Trophoblast cell (in vitro differentiated cells and primary cell): ENCODE measurements at regions not wholly inside any gene's neighbourhood (a gene's known extent, or its start where the extent isn't known, plus 50 kb on each side); places are given as distances from the start of the nearest gene placed in this dataset.

Source experiments
- DNase-seq, 2 donors: peaks; one replicate each; pipeline ENCODE4 v3.0.0-alpha.2; 2016
- H2AFZ ChIP-seq: 2 replicates; pipeline ENCODE4 v1.6.1; 2013; ENCODE audit warnings: low read length, moderate library complexity, mild to moderate bottlenecking; ENCODE audit not compliant: insufficient read depth, poor library complexity
- H2AK5ac ChIP-seq: 2 replicates; pipeline ENCODE4 v1.6.1; 2013; ENCODE audit warnings: mild to moderate bottlenecking, low read length
- H2BK120ac ChIP-seq: 2 replicates; pipeline ENCODE4 v1.6.1; 2013; ENCODE audit warnings: low read length, mild to moderate bottlenecking, moderate library complexity; ENCODE audit not compliant: insufficient read depth, poor library complexity
- H2BK12ac ChIP-seq: 2 replicates; pipeline ENCODE4 v1.6.1; 2013; ENCODE audit warnings: mild to moderate bottlenecking, low read length, moderate library complexity
- H2BK5ac ChIP-seq: 2 replicates; pipeline ENCODE4 v1.6.1; 2013; ENCODE audit warnings: low read length, low read depth, moderate library complexity, mild to moderate bottlenecking; ENCODE audit not compliant: poor library complexity
- H3K14ac ChIP-seq: 2 replicates; pipeline ENCODE4 v1.6.1; 2013; ENCODE audit warnings: mild to moderate bottlenecking, low read length
- H3K18ac ChIP-seq: 2 replicates; pipeline ENCODE4 v1.6.1; 2013; ENCODE audit warnings: mild to moderate bottlenecking, low read length
- H3K23ac ChIP-seq: 2 replicates; pipeline ENCODE4 v1.6.1; 2013; ENCODE audit warnings: low read length
- H3K27ac ChIP-seq: 2 replicates; pipeline ENCODE4 v1.5.1; 2013; ENCODE audit warnings: low read depth, mild to moderate bottlenecking, inconsistent platforms, low read length, moderate library complexity
- H3K27me3 ChIP-seq: 2 replicates; pipeline ENCODE4 v1.6.1; 2013; ENCODE audit warnings: inconsistent platforms, mild to moderate bottlenecking, low read length, moderate library complexity; ENCODE audit not compliant: insufficient read depth
- H3K36me3 ChIP-seq, 2 experiments: 1 replicate in 1 of 2; 2 replicates in 1 of 2; pipeline ENCODE4 v1.6.1; 2013; ENCODE audit warnings: low read length in 2 of 2, mild to moderate bottlenecking in 2 of 2, moderate library complexity in 1 of 2; ENCODE audit not compliant: insufficient read depth in 2 of 2, control insufficient read depth in 1 of 2
- H3K4ac ChIP-seq: 2 replicates; pipeline ENCODE4 v1.6.1; 2013; ENCODE audit warnings: low read depth, mild to moderate bottlenecking, low read length, moderate library complexity
- H3K4me1 ChIP-seq, 2 experiments: 1 replicate in 1 of 2; 2 replicates in 1 of 2; pipeline ENCODE4 v1.6.1; 2013; ENCODE audit warnings: low read length in 2 of 2, mild to moderate bottlenecking in 2 of 2, moderate library complexity in 1 of 2; ENCODE audit not compliant: insufficient read depth in 2 of 2, control insufficient read depth in 1 of 2
- H3K4me2 ChIP-seq: 2 replicates; pipeline ENCODE4 v1.6.1; 2013; ENCODE audit warnings: inconsistent platforms, mild to moderate bottlenecking, low read length, moderate library complexity
- H3K4me3 ChIP-seq: 2 replicates; pipeline ENCODE4 v1.5.1; 2013; ENCODE audit warnings: mild to moderate bottlenecking, low read depth, low read length, inconsistent platforms
- H3K79me1 ChIP-seq: one replicate; pipeline ENCODE4 v1.6.1; 2013; ENCODE audit warnings: low read length
- H3K79me2 ChIP-seq: 2 replicates; pipeline ENCODE4 v1.6.1; 2013; ENCODE audit warnings: low read length, mild to moderate bottlenecking; ENCODE audit not compliant: control insufficient read depth, insufficient read depth, poor library complexity
- H3K9ac ChIP-seq: 2 replicates; pipeline ENCODE4 v1.6.1; 2013; ENCODE audit warnings: mild to moderate bottlenecking, low read length
- H3K9me3 ChIP-seq: 2 replicates; pipeline ENCODE4 v1.6.1; 2013; ENCODE audit warnings: low read depth, mild to moderate bottlenecking, control low read depth, inconsistent platforms, low read length; ENCODE audit not compliant: insufficient read depth
- H4K12ac ChIP-seq: 2 replicates; pipeline ENCODE4 v1.6.1; 2013; ENCODE audit warnings: low read depth, mild to moderate bottlenecking, low read length, moderate library complexity
- H4K8ac ChIP-seq: 2 replicates; pipeline ENCODE4 v1.6.1; 2013; ENCODE audit warnings: low read depth, mild to moderate bottlenecking, low read length, moderate library complexity
- H4K91ac ChIP-seq: one replicate; pipeline ENCODE4 v1.6.1; 2013; ENCODE audit warnings: low read depth, mild to moderate bottlenecking, low read length, moderate library complexity
- WGBS: extraction: QIAGEN DNeasy Blood & Tissue Kit; methylation state at CpG from one replicate; pipeline ENCODE4 v1.1.7; 2013; ENCODE audit warnings: missing lambda C conversion rate; ENCODE audit not compliant: insufficient read length, insufficient coverage; ENCODE audit errors: extremely low coverage; 5-methylcytosine and 5-hydroxymethylcytosine counted together

GRCh38 chr17:33381201-33381600 is 88.1 kb upstream of the ASIC2 start:
- H3K4me2 ChIP-seq = no peak overlapping the region
- H2AK5ac ChIP-seq = no peak overlapping the region
- H4K8ac ChIP-seq = no peak overlapping the region
- H3K27me3 ChIP-seq = no peaks in the 10 kb centered on the region
- no peak overlapping the region for H3K27ac ChIP-seq
- no peak overlapping the region for H3K23ac ChIP-seq
- no peak overlapping the region for H3K9ac ChIP-seq
- no peak overlapping the region for H4K12ac ChIP-seq
- no peak overlapping the region for H2BK120ac ChIP-seq
- H3K14ac ChIP-seq = no peak overlapping the region
- H3K4me3 ChIP-seq = no peak overlapping the region
- no peak overlapping the region for H4K91ac ChIP-seq
- H3K79me2 ChIP-seq = no peaks in the 10 kb centered on the region
- no peak overlapping the region for H3K4ac ChIP-seq
- H3K4me1 ChIP-seq = no peaks in the 10 kb centered on the region
- WGBS = no CpG with 5 or more reads among the region's 6 CpGs
- no peaks in the 10 kb centered on the region for H3K36me3 ChIP-seq
- H2AFZ ChIP-seq = no peak overlapping the region
- H3K18ac ChIP-seq = no peak overlapping the region
- no peak overlapping the region for H2BK12ac ChIP-seq
- no peaks in the 10 kb centered on the region for H3K79me1 ChIP-seq
- H2BK5ac ChIP-seq = no peak overlapping the region
- peak in 1 of 2 donors; percentile 30 for DNase-seq
- H3K9me3 ChIP-seq = no peaks in the 10 kb centered on the region

GRCh38 chr17:33383488-33384023 is 90.5 kb upstream of the ASIC2 start:
- Histone ChIP-seq H3K79me2 (no peaks in the 10 kb centered on the region), H2AK5ac (no peak overlapping the region), H4K8ac (no peak overlapping the region), H2AFZ (no peak overlapping the region), H3K4me1 (peaks cover 1 to 5% of the 10 kb centered on the region in 2 experiments), H2BK5ac (no peak overlapping the region), H4K91ac (no peak overlapping the region), H3K4me2 (no peak overlapping the region), H3K36me3 (no peaks in the 10 kb centered on the region), H2BK12ac (no peak overlapping the region), H4K12ac (no peak overlapping the region), H3K79me1 (peaks cover under 1% of the 10 kb centered on the region), H3K27ac (no peak overlapping the region), H3K4ac (no peak overlapping the region), H2BK120ac (no peak overlapping the region), H3K14ac (no peak overlapping the region), H3K27me3 (no peaks in the 10 kb centered on the region), H3K9ac (no peak overlapping the region), H3K9me3 (no peaks in the 10 kb centered on the region), H3K18ac (no peak overlapping the region), H3K23ac (no peak overlapping the region), H3K4me3 (no peak overlapping the region)
- WGBS = no CpG with 5 or more reads among the region's 3 CpGs
- DNase-seq = peak in 1 of 2 donors; percentile 23

- H3K27ac ChIP-seq = no peak overlapping the region
- H3K18ac ChIP-seq = no peak overlapping the region
- H3K79me1 ChIP-seq = peaks cover 6% of the 10 kb centered on the region
- no peak overlapping the region for H3K4ac ChIP-seq
- no peak overlapping the region for H2BK12ac ChIP-seq
- no CpG with 5 or more reads among the region's 4 CpGs for WGBS
- no peak overlapping the region for H2AK5ac ChIP-seq
- H3K27me3 ChIP-seq = no peaks in the 10 kb centered on the region
- no peak overlapping the region for H2BK5ac ChIP-seq
- H3K14ac ChIP-seq = no peak overlapping the region
- peaks cover 9 to 14% of the 10 kb centered on the region in 2 experiments for H3K4me1 ChIP-seq
- no peaks in the 10 kb centered on the region for H3K79me2 ChIP-seq
- H3K4me2 ChIP-seq = no peak overlapping the region
- no peak overlapping the region for H3K9ac ChIP-seq
- no peak overlapping the region for H4K8ac ChIP-seq
- H4K12ac ChIP-seq = no peak overlapping the region
- no peak overlapping the region for H2AFZ ChIP-seq
- no peaks in the 10 kb centered on the region for H3K36me3 ChIP-seq
- H2BK120ac ChIP-seq = no peak overlapping the region
- H3K4me3 ChIP-seq = no peak overlapping the region
- no peak for DNase-seq
- no peak overlapping the region for H3K23ac ChIP-seq
- no peak overlapping the region for H4K91ac ChIP-seq
- no peaks in the 10 kb centered on the region for H3K9me3 ChIP-seq
Measured at GRCh38 chr17:33385133-33385532, 92.0 kb upstream of the ASIC2 start.

GRCh38 chr17:33385713-33386112 is 92.6 kb upstream of the ASIC2 start:
- peaks cover 8% of the 10 kb centered on the region for H3K79me1 ChIP-seq
- H3K27me3 ChIP-seq = no peaks in the 10 kb centered on the region
- no peak overlapping the region for H3K4ac ChIP-seq
- no peak overlapping the region for H4K91ac ChIP-seq
- H2BK120ac ChIP-seq = no peak overlapping the region
- H2AK5ac ChIP-seq = no peak overlapping the region
- H3K23ac ChIP-seq = no peak overlapping the region
- H3K14ac ChIP-seq = no peak overlapping the region
- no peaks in the 10 kb centered on the region for H3K36me3 ChIP-seq
- H4K8ac ChIP-seq = no peak overlapping the region
- no peak overlapping the region for H3K4me2 ChIP-seq
- no peaks in the 10 kb centered on the region for H3K9me3 ChIP-seq
- peaks cover 9 to 18% of the 10 kb centered on the region in 2 experiments for H3K4me1 ChIP-seq
- no peak overlapping the region for H3K27ac ChIP-seq
- no CpG with 5 or more reads among the region's 3 CpGs for WGBS
- H3K4me3 ChIP-seq = no peak overlapping the region
- H2AFZ ChIP-seq = no peak overlapping the region
- H4K12ac ChIP-seq = no peak overlapping the region
- no peak overlapping the region for H2BK12ac ChIP-seq
- no peak overlapping the region for H3K9ac ChIP-seq
- H3K79me2 ChIP-seq = no peaks in the 10 kb centered on the region
- H2BK5ac ChIP-seq = no peak overlapping the region
- peak; percentile 81 to 88 for DNase-seq
- H3K18ac ChIP-seq = no peak overlapping the region
